ENCODE measurements at regions not wholly inside any gene's neighbourhood (a gene's known extent, or its start where the extent isn't known, plus 50 kb on each side); places are given as distances from the start of the nearest gene placed in this dataset.

GRCh38 chr6:814378-815347 is 121.7 kb upstream of the EXOC2 start:
- no peak for DNase-seq (ENCODE audit: low read depth in 1 of 2, low spot score in 1 of 2)
- Histone ChIP-seq H3K4me3 (replicated peaks; ENCODE audit: insufficient read depth, low read length) (no peak overlapping the region), H3K27me3 (ENCODE audit: insufficient read depth, poor library complexity, severe bottlenecking) (no peaks in the 10 kb centered on the region), H3K27ac (replicated peaks) (no peak overlapping the region)
- no peak for TF ChIP-seq POLR2AphosphoS5 (IDR thresholded peaks at IDR 0.05; ENCODE audit: low read depth)
- TF ChIP-seq GABPA (IDR thresholded peaks at IDR 0.05; ENCODE audit: low read depth): no peak
- no peak for TF ChIP-seq CTCF (IDR thresholded peaks at IDR 0.05; ENCODE audit: insufficient read depth, low read length)
- no peak for TF ChIP-seq SPI1 (IDR thresholded peaks at IDR 0.05; ENCODE audit: borderline replicate concordance, low read depth)

- H3K27ac ChIP-seq (replicated peaks): no peak overlapping the region
- peaks cover 3% of the 10 kb centered on the region for H3K27me3 ChIP-seq (ENCODE audit: insufficient read depth, poor library complexity, severe bottlenecking)
- no peak overlapping the region for H3K4me3 ChIP-seq (replicated peaks; ENCODE audit: insufficient read depth, low read length)
- TF ChIP-seq CTCF (IDR thresholded peaks at IDR 0.05; ENCODE audit: insufficient read depth, low read length): no peak
- TF ChIP-seq POLR2AphosphoS5 (IDR thresholded peaks at IDR 0.05; ENCODE audit: low read depth): no peak
- no peak for TF ChIP-seq REST (IDR thresholded peaks at IDR 0.05; ENCODE audit: insufficient replicate concordance, low read depth)
- TF ChIP-seq SPI1 (IDR thresholded peaks at IDR 0.05; ENCODE audit: borderline replicate concordance, low read depth): no peak
- no peak for TF ChIP-seq GABPA (IDR thresholded peaks at IDR 0.05; ENCODE audit: low read depth)
- DNase-seq (ENCODE audit: low read depth in 1 of 2, low spot score in 1 of 2): no peak
Measured at GRCh38 chr6:811831-812230, 118.9 kb upstream of the EXOC2 start.

DNA sequence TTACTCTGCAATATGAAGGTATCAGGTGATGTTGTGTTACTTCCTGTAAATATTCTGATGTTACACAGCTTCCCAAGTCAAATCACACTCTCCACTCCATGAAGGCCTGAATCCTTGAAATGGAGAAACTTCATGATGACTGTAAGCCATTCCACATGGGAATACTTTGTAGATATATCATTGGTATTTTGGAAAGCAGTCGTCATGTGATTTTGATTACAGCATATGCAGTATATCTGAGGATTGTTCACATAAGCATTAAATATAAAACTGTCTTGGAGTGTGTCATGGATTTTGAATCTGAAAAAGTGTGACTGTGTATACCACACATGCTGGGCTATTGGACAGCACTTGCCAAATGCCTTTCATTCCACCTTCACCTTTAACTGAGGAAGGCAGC is 118.3 kb upstream of the EXOC2 start:
- TF ChIP-seq CTCF (IDR thresholded peaks at IDR 0.05; ENCODE audit: insufficient read depth, low read length) (no peak), REST (IDR thresholded peaks at IDR 0.05; ENCODE audit: insufficient replicate concordance, low read depth) (no peak), SPI1 (IDR thresholded peaks at IDR 0.05; ENCODE audit: borderline replicate concordance, low read depth) (no peak), GABPA (IDR thresholded peaks at IDR 0.05; ENCODE audit: low read depth) (no peak), POLR2AphosphoS5 (IDR thresholded peaks at IDR 0.05; ENCODE audit: low read depth) (no peak)

More for the DNA sequence above, 118.3 kb upstream of the EXOC2 start:
- Histone ChIP-seq H3K27ac (replicated peaks) (no peak overlapping the region), H3K27me3 (ENCODE audit: insufficient read depth, poor library complexity, severe bottlenecking) (peaks cover 3% of the 10 kb centered on the region), H3K4me3 (replicated peaks; ENCODE audit: insufficient read depth, low read length) (no peak overlapping the region)
- DNase-seq (ENCODE audit: low read depth in 1 of 2, low spot score in 1 of 2): no peak

All from HL-60 (cell line).